SJSA1 (cell line): ENCODE measurements at regions not wholly inside any gene's neighbourhood (a gene's known extent, or its start where the extent isn't known, plus 50 kb on each side); places are given as distances from the start of the nearest gene placed in this dataset.
"Not testable (repeated sequence)": the region's sequence is repeated elsewhere in the genome, so short reads cannot be mapped to it uniquely, and the experiment has no call there.

Experiments used
- DNase-seq, 2 experiments: peaks; one replicate each; pipeline ENCODE4 v3.0.0-alpha.2; 2015 to 2020; ENCODE audit warnings: low spot score in 2 of 2, low read depth in 1 of 2
- H3K27ac ChIP-seq: fragments of 250-450 bp; sonication (Bioruptor Pico); 2 replicates; pipeline ENCODE4 v1.5.1; 2020; ENCODE audit warnings: mild to moderate bottlenecking, moderate library complexity
- H3K27me3 ChIP-seq: fragments of 250-450 bp; sonication (Bioruptor Pico); replicated peaks from 2 replicates; pipeline ENCODE4 v1.5.1; 2020; ENCODE audit warnings: mild to moderate bottlenecking, moderate library complexity
- H3K36me3 ChIP-seq: fragments of 250-450 bp; sonication (Bioruptor Pico); 2 replicates; pipeline ENCODE4 v1.5.1; 2020; ENCODE audit warnings: mild to moderate bottlenecking
- H3K4me1 ChIP-seq: fragments of 250-450 bp; sonication (Bioruptor Pico); replicated peaks from 2 replicates; pipeline ENCODE4 v1.6.1; 2021; ENCODE audit warnings: mild to moderate bottlenecking
- H3K4me3 ChIP-seq: fragments of 250-450 bp; sonication (Bioruptor Pico); 2 replicates; pipeline ENCODE4 v1.5.1; 2020; ENCODE audit warnings: mild to moderate bottlenecking
- H3K9me3 ChIP-seq: fragments of 250-450 bp; sonication (Bioruptor Pico); replicated peaks from 2 replicates; pipeline ENCODE4 v1.5.1; 2020; ENCODE audit warnings: mild to moderate bottlenecking

DNA sequence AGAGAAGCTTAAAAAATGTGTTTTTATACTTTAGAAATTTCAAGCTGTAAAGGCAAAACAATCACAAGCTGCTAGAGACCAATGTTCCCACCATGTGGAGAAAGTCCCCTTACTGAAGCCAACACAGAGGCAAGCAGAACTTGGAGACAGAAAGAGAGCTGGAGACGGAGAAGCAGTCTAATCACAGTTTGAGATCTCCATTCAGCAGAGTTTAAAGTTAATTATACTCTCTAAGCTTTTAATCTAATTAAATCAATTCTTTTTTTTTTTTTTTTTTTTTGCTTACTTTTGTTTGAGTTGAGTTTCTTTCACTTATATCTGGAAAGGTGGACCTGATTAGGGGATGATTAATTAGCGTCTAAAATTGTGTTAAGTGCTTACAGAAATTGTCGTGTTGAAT, 1534.3 kb downstream of the MAT2B start:
- H3K9me3 ChIP-seq = no peaks in the 10 kb centered on the region; the same call in 1 of the 2 replicates
- no peak overlapping the region for H3K27ac ChIP-seq
- no peaks in the 10 kb centered on the region for H3K36me3 ChIP-seq
- H3K4me3 ChIP-seq = no peak overlapping the region
- H3K27me3 ChIP-seq = no peaks in the 10 kb centered on the region
- DNase-seq = no peak
- H3K4me1 ChIP-seq = no peaks in the 10 kb centered on the region

DNA sequence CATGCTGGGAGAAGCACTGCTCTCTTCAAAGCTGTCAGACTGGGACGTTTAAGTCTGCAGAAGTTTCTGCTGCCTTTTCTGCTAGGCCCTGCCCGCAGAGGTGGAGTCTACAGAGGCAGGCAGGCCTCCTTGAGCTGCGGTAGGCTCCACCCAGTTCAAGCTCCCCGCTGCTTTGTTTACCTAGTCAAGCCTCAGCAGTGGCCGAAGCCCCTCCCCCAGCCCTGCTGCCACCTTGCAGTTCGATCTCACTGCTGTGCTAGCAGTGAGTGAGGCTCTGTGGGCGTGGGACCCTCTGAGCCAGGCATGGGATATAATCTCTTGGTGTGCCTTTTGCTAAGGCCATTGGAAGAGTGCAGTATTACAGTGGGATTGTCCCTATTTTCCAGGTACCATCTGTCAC, 1540.5 kb downstream of the MAT2B start:
- not testable (repeated sequence) for H3K27ac ChIP-seq, DNase-seq, H3K4me1 ChIP-seq, H3K36me3 ChIP-seq, H3K27me3 ChIP-seq, H3K4me3 ChIP-seq, H3K9me3 ChIP-seq

DNA sequence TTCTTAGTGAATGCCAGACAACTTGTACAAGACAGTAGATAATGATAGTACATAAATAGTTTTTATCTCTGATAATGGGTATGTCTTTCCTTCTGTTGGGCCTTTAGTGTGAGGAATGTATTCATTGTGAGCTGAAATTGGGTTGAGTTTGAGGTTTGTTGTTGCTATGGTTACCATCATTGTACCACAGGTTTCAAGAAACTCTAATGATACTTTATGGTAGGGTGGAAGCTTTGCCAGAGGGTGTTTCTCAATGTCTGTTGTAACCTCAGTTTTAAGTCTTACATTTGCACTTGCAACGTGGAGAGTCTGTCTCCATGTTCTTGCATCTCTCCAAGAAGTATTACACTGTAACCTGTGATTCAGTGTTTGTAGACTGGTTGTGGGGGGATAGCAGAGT, 1550.1 kb downstream of the MAT2B start:
- no peaks in the 10 kb centered on the region for H3K36me3 ChIP-seq
- DNase-seq = no peak
- H3K9me3 ChIP-seq = peaks cover 17% of the 10 kb centered on the region; the same call in 1 of the 2 replicates
- no peak overlapping the region for H3K4me3 ChIP-seq
- H3K27me3 ChIP-seq = no peaks in the 10 kb centered on the region
- no peaks in the 10 kb centered on the region for H3K4me1 ChIP-seq
- H3K27ac ChIP-seq = no peak overlapping the region

DNA sequence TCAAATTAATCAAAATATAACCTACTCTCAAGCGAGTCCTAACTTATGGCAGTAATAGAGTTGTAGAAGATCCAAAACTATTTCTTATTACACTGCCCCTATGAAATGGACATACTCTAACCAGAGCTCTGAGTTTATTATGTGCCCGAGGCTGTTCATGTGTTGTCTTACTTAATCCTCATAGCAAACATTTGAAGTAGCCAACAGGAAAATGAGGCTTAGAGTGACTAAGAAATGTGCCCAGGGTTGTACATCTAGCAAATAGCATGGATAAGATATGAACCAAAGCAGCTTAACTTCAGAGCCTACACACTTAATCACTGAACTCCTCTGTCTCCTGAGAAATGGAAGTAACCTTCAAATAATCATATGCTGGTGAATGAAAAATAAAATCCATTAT, 1551.7 kb downstream of the MAT2B start:
- H3K36me3 ChIP-seq = no peaks in the 10 kb centered on the region
- no peak overlapping the region for H3K4me3 ChIP-seq
- H3K27ac ChIP-seq = no peak overlapping the region
- H3K9me3 ChIP-seq = peaks cover 21% of the 10 kb centered on the region; the same call in 1 of the 2 replicates
- H3K27me3 ChIP-seq = no peaks in the 10 kb centered on the region
- no peaks in the 10 kb centered on the region for H3K4me1 ChIP-seq
- no peak for DNase-seq

DNA sequence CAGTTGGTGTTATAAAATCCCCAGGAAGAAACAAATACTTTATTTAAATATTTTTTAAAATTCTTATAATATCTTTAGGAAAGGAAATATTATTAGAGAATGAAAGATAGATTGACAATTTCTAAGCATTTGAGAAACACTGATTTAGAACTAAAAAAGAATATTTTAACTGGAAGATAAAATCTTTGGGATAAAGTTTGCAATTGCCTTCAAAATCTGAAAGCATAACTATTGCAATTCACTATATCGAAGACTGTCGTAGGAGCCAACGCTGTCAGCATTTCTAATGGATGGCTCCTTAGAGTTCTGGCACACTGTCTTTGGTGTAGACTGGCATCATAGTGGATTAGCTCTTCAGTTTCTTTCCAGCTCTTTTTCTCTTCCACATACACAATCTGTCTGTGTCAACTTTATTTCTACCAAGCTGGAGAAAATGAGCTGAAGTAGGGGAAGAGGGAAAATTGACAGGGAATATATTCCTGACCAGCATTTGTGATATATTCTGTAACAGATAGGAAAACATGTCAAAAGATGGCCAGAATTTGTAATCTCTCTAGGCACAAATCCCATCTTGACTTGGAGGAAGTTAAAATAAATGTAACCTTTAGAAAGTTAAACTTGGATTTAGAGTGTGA, 1561.4 kb downstream of the MAT2B start:
- Histone ChIP-seq H3K4me3 (no peak overlapping the region), H3K4me1 (no peaks in the 10 kb centered on the region), H3K36me3 (no peaks in the 10 kb centered on the region), H3K27me3 (no peaks in the 10 kb centered on the region), H3K27ac (no peak overlapping the region), H3K9me3 (peaks cover 25% of the 10 kb centered on the region)
- no peak for DNase-seq

DNA sequence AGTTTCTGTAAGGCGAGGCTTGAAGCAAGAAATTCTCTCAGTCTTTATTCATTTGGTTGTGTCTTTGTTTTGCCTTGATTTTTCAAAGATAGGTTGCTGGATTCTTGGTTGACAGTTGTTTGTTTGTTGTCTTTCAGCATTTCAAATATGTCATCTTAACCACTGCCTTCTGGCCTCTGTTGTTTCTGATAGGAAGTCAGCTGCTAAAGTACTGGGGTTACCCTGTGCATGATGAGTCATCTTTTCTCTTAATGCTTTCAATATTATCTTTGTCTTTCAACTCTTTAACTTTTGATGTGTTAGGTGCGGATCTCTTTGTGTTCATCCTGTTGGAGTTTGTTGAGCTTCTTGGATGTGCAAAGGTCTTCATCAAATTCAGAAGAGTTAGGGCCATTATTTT, 1571.3 kb downstream of the MAT2B start:
- Histone ChIP-seq H3K9me3 (peaks cover 23% of the 10 kb centered on the region), H3K27ac (no peak overlapping the region), H3K4me3 (no peak overlapping the region), H3K27me3 (no peaks in the 10 kb centered on the region), H3K36me3 (no peaks in the 10 kb centered on the region), H3K4me1 (no peaks in the 10 kb centered on the region)
- DNase-seq = no peak

DNA sequence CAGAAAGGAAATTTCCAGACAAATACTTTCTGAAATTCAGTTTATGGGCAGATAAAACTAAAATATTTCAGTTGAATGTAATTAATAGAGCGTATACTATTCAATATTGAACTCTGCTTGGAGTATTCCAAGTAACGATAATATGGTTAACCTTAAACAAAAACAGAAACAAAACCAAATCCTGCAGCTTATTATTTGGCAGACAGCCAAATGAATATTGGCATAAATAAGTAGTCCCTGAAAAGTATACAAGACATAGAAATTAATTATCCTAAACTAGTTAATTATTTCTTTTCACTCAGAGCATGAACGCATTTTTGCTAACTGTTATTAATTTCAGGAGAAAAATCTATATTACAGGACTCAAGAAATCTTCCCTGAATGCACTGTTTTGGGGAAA, 1574.0 kb downstream of the MAT2B start:
- H3K36me3 ChIP-seq = no peaks in the 10 kb centered on the region
- peaks cover 10% of the 10 kb centered on the region; the same call in 1 of the 2 replicates for H3K9me3 ChIP-seq
- DNase-seq = no peak
- H3K4me1 ChIP-seq = no peaks in the 10 kb centered on the region
- H3K27me3 ChIP-seq = no peaks in the 10 kb centered on the region
- H3K27ac ChIP-seq = no peak overlapping the region
- H3K4me3 ChIP-seq = no peak overlapping the region

DNA sequence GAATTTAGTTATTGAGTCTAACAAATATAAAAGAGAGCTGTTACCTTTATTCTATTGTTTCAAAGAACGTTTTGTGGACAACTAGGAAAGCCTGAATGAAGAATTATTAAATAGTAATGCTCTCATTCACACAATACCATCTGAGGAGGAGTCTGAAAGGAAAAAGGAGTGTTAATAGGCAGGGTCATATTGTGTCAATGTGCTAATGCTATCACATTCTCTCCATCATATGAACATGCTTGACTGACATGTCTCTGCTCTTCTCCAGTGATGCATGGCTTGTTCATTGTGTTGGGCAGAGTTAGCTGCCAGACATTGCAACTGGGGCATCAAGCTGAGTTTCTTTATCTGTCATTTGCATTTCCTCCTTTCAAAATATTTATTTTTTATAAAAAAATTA, 1578.0 kb downstream of the MAT2B start:
- H3K4me1 ChIP-seq = no peaks in the 10 kb centered on the region
- DNase-seq = no peak
- no peaks in the 10 kb centered on the region for H3K27me3 ChIP-seq
- no peak overlapping the region for H3K27ac ChIP-seq
- no peaks in the 10 kb centered on the region for H3K36me3 ChIP-seq
- no peak overlapping the region for H3K4me3 ChIP-seq
- H3K9me3 ChIP-seq = peaks cover 3% of the 10 kb centered on the region; the same call in 1 of the 2 replicates

DNA sequence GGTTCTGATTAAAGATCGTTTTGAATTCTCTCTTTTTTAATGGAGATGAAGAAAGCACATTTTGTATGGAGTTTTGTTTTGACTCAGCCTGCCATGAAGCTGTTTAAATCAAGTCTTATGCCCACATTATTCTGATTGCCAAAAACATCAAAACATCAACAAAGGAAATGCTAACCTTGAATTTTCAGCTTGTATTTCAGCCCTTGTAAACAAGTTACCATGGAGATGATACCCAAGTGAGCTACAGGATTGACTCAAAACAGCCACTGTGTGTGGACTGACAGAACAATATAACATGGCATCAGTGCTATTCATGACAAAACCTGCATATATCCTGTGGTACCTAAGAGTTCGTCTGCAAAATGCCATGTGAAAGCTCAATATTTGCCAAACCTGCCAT, 1581.0 kb downstream of the MAT2B start:
- Histone ChIP-seq H3K4me1 (no peaks in the 10 kb centered on the region), H3K27me3 (no peaks in the 10 kb centered on the region), H3K4me3 (no peak overlapping the region), H3K27ac (no peak overlapping the region), H3K36me3 (no peaks in the 10 kb centered on the region), H3K9me3 (peaks cover 7% of the 10 kb centered on the region; the same call in 1 of the 2 replicates)
- no peak for DNase-seq

DNA sequence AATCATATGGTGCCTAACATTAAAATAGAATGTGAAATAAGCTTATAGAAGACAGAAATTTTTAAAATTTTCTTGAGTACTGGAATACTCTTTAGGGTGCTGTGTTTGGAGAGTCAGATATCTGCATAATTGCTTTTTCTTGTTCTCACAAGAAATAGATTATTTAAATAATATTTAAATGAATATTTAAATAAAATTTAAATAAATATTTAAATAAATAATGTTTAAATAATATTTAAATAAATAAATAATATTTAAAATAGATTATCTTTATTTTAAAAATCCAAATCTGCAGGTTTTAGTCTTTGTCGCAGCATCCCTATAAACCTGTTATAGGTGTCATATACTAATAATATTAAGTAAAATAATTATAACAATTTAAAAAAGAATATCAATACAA, 1589.4 kb downstream of the MAT2B start:
- Histone ChIP-seq H3K36me3 (no peaks in the 10 kb centered on the region), H3K9me3 (peaks cover 24% of the 10 kb centered on the region; the same call in 1 of the 2 replicates), H3K27me3 (no peaks in the 10 kb centered on the region), H3K27ac (no peak overlapping the region), H3K4me1 (no peaks in the 10 kb centered on the region), H3K4me3 (no peak overlapping the region)
- DNase-seq = no peak

DNA sequence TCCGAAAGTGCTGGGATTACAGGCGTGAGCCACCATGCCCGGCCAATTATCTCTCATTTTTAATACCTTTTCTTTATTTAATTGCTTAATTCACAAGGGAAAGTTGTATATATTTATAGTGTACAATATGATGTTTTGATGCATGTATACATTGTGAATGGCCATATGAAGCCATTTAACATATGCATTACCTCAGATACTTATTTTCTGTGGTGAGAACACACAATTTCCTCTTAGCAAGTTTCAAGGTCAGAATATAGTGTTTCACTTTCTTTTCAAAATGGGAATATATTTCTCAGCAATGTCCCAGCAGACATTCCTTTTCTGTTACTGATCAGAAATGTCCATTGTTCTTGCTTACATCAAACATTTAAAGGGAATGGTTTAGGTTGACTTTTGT, 1596.3 kb downstream of the MAT2B start:
- H3K27ac ChIP-seq = no peak overlapping the region

DNA sequence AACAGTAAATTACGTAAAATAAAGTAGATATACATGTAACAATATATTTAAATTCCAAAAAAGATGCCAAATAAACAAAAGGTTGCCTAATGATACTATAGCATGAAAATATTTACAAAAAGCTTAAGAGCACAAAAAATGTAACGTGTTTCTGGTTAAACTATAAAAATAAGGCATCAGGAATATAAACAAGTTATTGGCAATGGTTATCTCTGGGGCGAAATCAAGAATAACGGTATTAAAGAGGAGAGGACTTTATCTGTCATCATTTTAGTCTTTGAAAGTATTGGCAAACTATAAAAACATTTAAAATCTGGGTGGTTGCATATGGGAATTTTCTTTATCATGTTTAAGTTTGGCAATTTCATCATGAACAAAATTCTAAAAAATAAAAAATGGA, 1599.2 kb downstream of the MAT2B start:
- H3K4me1 ChIP-seq = no peaks in the 10 kb centered on the region
- DNase-seq = no peak
- H3K27me3 ChIP-seq = no peaks in the 10 kb centered on the region
- H3K4me3 ChIP-seq = no peak overlapping the region
- H3K36me3 ChIP-seq = no peaks in the 10 kb centered on the region
- H3K9me3 ChIP-seq = peaks cover 8% of the 10 kb centered on the region; the same call in 1 of the 2 replicates
- no peak overlapping the region for H3K27ac ChIP-seq

More for the DNA sequence above, 1596.3 kb downstream of the MAT2B start:
- Histone ChIP-seq H3K4me3 (no peak overlapping the region), H3K9me3 (peaks cover 20% of the 10 kb centered on the region), H3K27me3 (no peaks in the 10 kb centered on the region), H3K36me3 (no peaks in the 10 kb centered on the region), H3K4me1 (no peaks in the 10 kb centered on the region)
- DNase-seq = no peak

DNA sequence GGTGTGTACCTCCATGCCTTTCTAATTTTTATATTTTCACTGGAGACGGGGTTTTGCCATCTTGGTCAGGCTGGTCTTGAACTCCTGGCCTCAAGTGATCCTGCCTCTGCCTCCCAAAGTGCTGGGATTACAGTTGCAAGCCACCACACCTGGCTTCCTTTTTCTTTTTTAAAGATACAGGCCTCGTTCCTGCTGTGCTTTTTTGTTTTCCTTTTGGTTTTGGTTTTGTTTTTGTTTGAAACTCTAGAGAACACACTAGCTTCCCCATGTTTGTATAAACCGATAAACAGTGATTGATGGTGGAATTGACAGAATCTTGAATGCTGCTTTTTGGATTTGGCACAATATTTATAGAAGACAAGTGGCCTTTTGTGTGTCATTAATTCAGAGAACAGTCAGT, 1603.4 kb downstream of the MAT2B start:
- Histone ChIP-seq H3K9me3 (no peaks in the 10 kb centered on the region; the same call in 1 of the 2 replicates), H3K4me1 (no peaks in the 10 kb centered on the region), H3K27ac (no peak overlapping the region), H3K36me3 (no peaks in the 10 kb centered on the region), H3K27me3 (no peaks in the 10 kb centered on the region), H3K4me3 (no peak overlapping the region)
- DNase-seq = no peak

DNA sequence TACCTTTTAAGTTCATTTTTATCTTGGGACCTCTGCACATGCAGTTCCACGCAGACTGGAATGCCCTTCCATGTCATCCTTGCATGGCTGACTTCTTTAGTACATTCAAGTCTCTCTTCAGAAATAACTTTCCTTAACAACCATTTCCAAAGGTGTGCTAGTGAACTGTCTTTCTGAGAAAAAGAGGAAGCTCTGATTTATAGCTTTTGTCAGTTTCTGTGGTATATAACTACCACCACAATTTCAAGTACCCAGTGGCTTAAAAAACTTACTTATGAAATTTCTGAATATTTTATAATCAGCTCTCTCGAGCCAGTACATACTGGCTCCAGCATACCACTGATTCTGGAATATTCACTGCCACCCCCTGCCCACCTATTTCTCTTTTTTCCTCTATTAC, 1613.8 kb downstream of the MAT2B start:
- Histone ChIP-seq H3K36me3 (no peaks in the 10 kb centered on the region), H3K4me3 (no peak overlapping the region), H3K27ac (no peak overlapping the region), H3K27me3 (no peaks in the 10 kb centered on the region), H3K9me3 (no peaks in the 10 kb centered on the region; the same call in 1 of the 2 replicates), H3K4me1 (no peaks in the 10 kb centered on the region)
- DNase-seq = no peak

DNA sequence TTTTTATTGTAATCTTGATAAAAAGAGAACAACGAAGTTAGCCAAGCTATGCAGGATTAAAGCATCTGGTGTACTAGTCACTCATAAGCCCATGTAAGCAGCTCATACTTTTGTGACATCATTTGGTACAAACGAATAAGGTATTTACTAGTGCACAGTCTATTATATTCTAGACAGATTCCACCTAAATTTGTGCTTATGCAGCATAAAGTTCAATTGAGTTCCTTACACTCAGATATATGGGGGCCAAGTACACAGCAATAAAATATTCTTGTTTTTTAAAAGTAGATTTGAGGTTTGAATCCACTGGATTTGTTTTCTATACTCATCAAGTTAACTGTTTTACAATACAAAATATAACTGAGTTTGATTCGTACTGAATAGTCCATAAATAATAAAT, 1621.2 kb downstream of the MAT2B start:
- no peak overlapping the region for H3K27ac ChIP-seq
- H3K36me3 ChIP-seq = no peaks in the 10 kb centered on the region
- no peak overlapping the region for H3K4me3 ChIP-seq
- DNase-seq = no peak
- H3K9me3 ChIP-seq = 0 out of 2 replicates have a peak, but pooled peaks cover 5% of the 10 kb centered on the region
- no peaks in the 10 kb centered on the region for H3K4me1 ChIP-seq
- H3K27me3 ChIP-seq = no peaks in the 10 kb centered on the region
